Upper lobe of right lung (tissue), 1 donor: ENCODE measurements at regions not wholly inside any gene's neighbourhood (a gene's known extent, or its start where the extent isn't known, plus 50 kb on each side); places are given as distances from the start of the nearest gene placed in this dataset.

Experiments used
- ATAC-seq: fragments of 200-7000 bp; cut with Tn5 transposase; one replicate; pipeline ENCODE4 v1.9.1; 2020; ENCODE audit warnings: mild to moderate bottlenecking, moderate library complexity
- DNase-seq: peaks from one replicate; pipeline ENCODE4 v3.0.0-alpha.2; 2020
- H3K27ac ChIP-seq: fragments of 200-600 bp; one replicate; pipeline ENCODE4 v1.8.0; 2022
- H3K27me3 ChIP-seq: fragments of 200-600 bp; one replicate; pipeline ENCODE4 v1.8.0; 2022; ENCODE audit warnings: mild to moderate bottlenecking
- H3K36me3 ChIP-seq: fragments of 200-600 bp; one replicate; pipeline ENCODE4 v1.8.0; 2022
- H3K4me1 ChIP-seq: fragments of 200-600 bp; one replicate; pipeline ENCODE4 v1.8.0; 2022
- H3K4me3 ChIP-seq: fragments of 200-600 bp; one replicate; pipeline ENCODE4 v1.8.0; 2022; ENCODE audit warnings: mild to moderate bottlenecking
- H3K9me3 ChIP-seq: fragments of 200-600 bp; one replicate; pipeline ENCODE4 v1.8.0; 2022
- intact Hi-C: fragments of 100-400 bp; cut with DNase I; formaldehyde crosslinking; loops from one replicate; pipeline ENCODE4 v1.11.0; 2022
- TF ChIP-seq, protein P1 (sequence below): fragments of 200-600 bp; IDR thresholded peaks from one replicate; pipeline ENCODE4 v1.8.0; 2022; ENCODE audit warnings: antibody characterized with exemption
- donor health status: DM: no; HTN: yes; CAD: no; lungs with severe emphysema.

GRCh38 chr12:65525491-65526141 is 247.1 kb downstream of the MSRB3 start:
- H3K36me3 ChIP-seq, result no peaks in the 10 kb centered on the region
- TF ChIP-seq, protein P1, sequence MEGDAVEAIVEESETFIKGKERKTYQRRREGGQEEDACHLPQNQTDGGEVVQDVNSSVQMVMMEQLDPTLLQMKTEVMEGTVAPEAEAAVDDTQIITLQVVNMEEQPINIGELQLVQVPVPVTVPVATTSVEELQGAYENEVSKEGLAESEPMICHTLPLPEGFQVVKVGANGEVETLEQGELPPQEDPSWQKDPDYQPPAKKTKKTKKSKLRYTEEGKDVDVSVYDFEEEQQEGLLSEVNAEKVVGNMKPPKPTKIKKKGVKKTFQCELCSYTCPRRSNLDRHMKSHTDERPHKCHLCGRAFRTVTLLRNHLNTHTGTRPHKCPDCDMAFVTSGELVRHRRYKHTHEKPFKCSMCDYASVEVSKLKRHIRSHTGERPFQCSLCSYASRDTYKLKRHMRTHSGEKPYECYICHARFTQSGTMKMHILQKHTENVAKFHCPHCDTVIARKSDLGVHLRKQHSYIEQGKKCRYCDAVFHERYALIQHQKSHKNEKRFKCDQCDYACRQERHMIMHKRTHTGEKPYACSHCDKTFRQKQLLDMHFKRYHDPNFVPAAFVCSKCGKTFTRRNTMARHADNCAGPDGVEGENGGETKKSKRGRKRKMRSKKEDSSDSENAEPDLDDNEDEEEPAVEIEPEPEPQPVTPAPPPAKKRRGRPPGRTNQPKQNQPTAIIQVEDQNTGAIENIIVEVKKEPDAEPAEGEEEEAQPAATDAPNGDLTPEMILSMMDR, result no peak
- H3K27ac ChIP-seq, result no peak overlapping the region
- ATAC-seq (no peak), DNase-seq (no peak)
- no peaks in the 10 kb centered on the region for H3K27me3 ChIP-seq
- no peaks in the 10 kb centered on the region for H3K4me1 ChIP-seq
- no peak overlapping the region for H3K4me3 ChIP-seq
- H3K9me3 ChIP-seq, result no peaks in the 10 kb centered on the region
- intact Hi-C loops, result no loop called here

- Histone ChIP-seq H3K9me3 (no peaks in the 10 kb centered on the region), H3K4me3 (no peak overlapping the region), H3K36me3 (no peaks in the 10 kb centered on the region), H3K4me1 (no peaks in the 10 kb centered on the region), H3K27me3 (no peaks in the 10 kb centered on the region), H3K27ac (no peak overlapping the region)
- intact Hi-C loops, result no loop called here
- ATAC-seq (no peak), DNase-seq (no peak)
- TF ChIP-seq, protein P1, result no peak
Measured at GRCh38 chr12:65526311-65526710, 247.8 kb downstream of the MSRB3 start.

GRCh38 chr12:65528127-65528526 is 249.6 kb downstream of the MSRB3 start:
- no peak overlapping the region for H3K27ac ChIP-seq
- H3K4me1 ChIP-seq, result no peaks in the 10 kb centered on the region
- no peak overlapping the region for H3K4me3 ChIP-seq
- no peak for ATAC-seq
- H3K27me3 ChIP-seq, result no peaks in the 10 kb centered on the region
- no peak for DNase-seq
- intact Hi-C loops, result no loop called here
- no peaks in the 10 kb centered on the region for H3K36me3 ChIP-seq
- TF ChIP-seq, protein P1, result no peak
- no peaks in the 10 kb centered on the region for H3K9me3 ChIP-seq

DNA sequence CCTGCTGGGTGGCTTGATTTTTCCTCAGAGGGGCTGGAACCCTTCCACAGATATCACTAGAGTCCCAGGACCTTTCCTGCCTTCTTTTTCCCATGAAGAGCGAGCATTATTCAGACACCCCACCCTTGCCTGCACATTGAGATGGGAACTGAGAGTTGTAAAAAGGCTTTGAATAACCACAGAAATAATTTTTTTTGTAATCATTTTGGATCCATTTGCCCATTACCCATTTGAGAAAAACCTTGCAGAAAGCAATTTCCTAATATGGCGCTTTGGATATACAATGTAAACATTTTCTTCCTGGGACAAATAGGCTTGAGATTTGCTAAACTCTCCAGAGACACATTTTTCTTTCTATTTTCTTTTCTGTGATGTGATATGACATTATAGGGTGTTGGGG is 250.6 kb downstream of the MSRB3 start:
- no peak for DNase-seq
- H3K36me3 ChIP-seq, result no peaks in the 10 kb centered on the region
- no peaks in the 10 kb centered on the region for H3K27me3 ChIP-seq
- no peak for ATAC-seq
- no peak overlapping the region for H3K4me3 ChIP-seq
- H3K9me3 ChIP-seq, result no peaks in the 10 kb centered on the region
- no peak overlapping the region for H3K27ac ChIP-seq
- TF ChIP-seq, protein P1, result no peak
- no peaks in the 10 kb centered on the region for H3K4me1 ChIP-seq
- intact Hi-C loops, result no loop called here

GRCh38 chr12:65529771-65530435 is 251.4 kb downstream of the MSRB3 start:
- Histone ChIP-seq H3K9me3 (no peaks in the 10 kb centered on the region), H3K36me3 (no peaks in the 10 kb centered on the region), H3K4me1 (no peaks in the 10 kb centered on the region), H3K4me3 (no peak overlapping the region), H3K27ac (no peak overlapping the region), H3K27me3 (no peaks in the 10 kb centered on the region)
- TF ChIP-seq, protein P1, result no peak
- no peak for DNase-seq
- ATAC-seq, result no peak
- intact Hi-C loops, result no loop called here
